GDM1 (cell line): ENCODE measurements at regions not wholly inside any gene's neighbourhood (a gene's known extent, or its start where the extent isn't known, plus 50 kb on each side); places are given as distances from the start of the nearest gene placed in this dataset.

Experiments used
- DNase-seq: peaks from one replicate; lab custom pipeline; 2025; lab: John Stamatoyannopoulos, UW

DNA sequence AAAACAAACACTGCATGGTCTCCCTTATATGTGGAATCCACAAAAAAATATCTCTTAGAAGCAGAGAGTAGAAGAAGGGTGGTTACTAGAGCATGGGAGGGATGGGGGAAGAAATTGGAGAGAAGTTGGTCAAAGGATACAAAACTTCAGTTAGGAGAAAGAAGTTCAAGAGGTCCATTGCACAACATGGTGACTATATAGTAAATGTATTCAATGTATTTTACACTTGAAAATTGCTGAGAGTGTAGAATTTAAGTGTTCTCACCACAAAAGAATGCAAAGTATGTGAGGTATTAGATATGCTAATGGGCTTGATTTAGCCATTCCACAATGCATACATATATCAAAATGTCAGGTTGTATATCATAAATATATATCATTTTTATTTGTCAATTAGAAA, 232.0 kb upstream of the CELF2 start:
- no peak for DNase-seq

DNA sequence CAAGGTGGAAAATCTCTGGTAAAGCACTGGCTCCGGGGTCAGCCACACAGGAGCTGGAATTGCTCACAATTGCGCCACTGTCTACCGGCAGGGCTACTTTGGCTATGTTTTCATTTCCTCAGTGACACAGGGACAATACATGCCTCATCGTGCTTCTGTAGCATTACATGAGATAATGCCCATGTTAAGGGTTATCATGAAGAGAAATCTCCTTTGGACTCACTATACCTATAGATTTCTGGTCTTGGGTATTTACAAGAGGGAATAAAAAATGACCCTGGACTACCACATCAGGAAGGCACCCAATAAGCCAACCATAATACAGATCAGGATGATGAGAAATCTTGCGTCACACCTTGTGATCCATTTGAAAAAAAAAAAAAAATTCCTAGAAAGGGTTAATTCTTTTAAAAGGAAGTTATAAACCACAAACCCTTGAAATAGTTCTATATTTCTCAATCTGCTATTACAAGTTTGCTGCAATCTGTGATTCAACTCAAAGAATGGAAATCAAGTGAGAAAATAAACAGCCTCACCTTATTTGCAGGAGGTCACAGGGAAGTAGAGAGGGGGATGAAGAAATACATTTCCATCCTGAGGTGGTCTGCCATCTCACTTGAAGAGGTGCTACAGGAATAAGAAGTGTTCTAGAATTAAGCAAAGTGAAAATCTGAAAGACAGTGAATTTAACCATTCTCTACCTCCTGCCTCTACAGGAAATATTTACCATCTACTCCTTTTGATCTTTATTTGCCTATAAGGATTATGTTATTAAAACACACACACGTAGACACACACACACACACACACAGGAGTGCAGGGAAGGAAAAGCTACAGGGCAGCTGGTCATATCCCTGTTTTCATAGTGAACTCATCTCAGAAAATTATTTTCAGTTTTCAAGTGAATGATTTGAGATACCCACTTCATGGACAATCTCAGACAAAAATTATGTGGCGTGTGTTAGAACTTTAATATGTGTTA, 231.3 kb upstream of the CELF2 start:
- DNase-seq = no peak

DNA sequence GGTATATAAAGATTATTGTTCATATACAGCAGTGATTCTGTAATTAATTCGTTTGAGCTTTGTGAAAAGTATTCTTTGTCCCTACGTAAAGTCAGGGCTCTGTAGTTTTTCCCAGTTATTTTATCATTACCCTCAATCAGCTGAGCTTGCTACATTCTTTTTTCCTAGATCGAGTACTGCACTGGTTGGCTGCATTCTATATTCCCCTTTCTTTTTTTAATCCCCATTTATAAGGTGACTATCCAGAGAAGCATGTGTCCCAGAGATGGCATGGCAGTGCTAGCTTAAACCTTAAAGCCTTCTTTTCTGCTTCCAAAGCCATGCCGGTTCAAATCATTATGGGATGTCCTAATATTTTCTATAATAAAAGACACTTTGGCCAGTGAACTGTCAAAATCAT, 230.1 kb upstream of the CELF2 start:
- DNase-seq = no peak

DNA sequence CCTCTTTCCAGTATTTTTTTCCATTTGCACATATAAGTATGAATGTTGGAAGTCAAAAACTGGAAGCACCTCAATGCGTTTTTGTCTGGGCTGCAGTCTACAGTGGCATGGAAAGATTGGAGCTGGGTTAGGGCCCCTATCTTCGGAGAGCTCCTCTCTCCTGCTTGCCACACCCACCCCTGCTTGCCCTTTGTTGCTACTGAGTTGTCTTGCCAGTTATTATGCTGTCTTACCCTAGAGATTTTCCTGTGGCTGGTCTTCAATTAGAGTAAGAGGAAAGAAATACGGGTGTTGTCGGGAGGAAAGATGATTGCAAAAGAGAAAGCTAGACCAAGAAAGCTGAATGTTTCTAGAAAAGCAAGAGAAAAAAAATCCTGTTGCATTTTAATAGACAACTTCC, 228.9 kb upstream of the CELF2 start:
- no peak for DNase-seq

DNA sequence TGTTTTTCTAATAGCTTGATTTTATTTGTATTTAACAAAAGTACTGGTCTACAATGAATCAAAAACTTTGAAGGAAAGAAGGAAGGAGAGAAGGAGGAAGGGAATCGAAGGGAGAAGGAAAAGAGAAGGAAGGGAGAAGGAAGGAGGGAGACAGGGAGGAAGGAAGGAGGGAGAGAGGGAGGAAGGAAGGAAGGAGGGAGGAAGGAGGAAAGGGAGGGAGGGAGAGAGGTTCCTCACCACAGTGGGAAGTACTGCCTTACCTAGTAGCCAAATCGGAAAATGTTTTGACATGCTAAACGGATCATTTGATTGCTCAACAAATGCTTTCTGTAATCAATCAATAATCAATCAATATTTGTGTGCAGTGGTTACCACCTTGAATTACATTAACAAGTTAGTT, 225.8 kb upstream of the CELF2 start:
- no peak for DNase-seq

DNA sequence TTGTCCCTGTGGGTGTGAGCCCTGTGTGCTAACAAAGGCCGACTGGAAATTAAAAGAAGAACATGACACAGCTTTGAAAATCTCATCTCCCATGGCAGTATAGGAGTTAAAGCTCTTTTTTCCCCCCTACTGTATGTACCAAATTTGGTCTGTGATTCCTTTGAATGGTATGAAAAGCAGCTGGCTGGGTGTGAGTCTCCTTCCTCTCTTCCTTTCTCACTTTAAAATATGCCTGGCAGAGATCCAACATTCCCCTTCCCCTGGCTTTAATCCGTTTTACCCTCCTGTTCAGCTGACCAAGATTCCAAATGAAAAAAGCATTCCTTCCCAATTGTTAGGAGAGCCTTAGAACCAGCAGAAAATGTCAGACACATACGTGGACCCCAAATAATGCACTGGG, 225.0 kb upstream of the CELF2 start:
- no peak for DNase-seq

DNA sequence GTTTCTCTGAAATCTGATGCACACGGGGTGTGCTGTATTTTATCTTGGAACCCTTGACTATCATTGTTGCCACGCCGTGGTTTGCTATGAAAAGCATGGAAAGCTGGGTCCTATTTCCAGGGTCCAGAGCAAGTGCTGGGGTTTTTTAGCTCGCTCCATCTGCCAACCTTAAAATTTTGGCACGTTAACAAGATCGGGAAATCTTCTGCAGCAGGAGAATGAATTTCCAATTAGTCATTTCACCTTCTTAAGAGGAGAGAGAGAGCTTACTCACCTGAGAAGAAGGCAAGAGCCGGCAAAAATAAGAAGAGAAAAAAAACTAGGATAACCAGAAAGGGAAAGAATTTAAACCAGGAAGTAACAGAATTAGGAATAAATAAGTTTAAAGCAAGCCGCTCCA, 223.6 kb upstream of the CELF2 start:
- DNase-seq = no peak

DNA sequence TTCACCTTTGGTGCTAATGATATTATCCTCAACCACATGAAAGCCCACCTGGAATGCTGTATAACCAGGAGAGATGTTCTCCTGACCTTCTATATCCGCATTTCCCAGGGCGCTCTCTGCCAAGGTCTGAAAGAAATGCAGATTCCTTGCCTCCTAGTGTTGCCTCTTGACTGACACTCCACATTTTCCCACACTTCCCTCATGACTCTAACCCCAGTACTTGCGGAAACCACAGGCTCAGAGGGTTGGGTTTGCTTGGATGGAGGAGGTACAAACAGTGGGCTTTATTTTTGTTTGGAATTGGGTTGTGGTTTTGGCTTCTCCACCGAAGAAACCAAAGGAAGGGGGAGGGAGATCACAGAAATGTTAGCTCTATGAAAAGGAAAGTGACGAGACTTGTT, 222.9 kb upstream of the CELF2 start:
- DNase-seq = no peak

DNA sequence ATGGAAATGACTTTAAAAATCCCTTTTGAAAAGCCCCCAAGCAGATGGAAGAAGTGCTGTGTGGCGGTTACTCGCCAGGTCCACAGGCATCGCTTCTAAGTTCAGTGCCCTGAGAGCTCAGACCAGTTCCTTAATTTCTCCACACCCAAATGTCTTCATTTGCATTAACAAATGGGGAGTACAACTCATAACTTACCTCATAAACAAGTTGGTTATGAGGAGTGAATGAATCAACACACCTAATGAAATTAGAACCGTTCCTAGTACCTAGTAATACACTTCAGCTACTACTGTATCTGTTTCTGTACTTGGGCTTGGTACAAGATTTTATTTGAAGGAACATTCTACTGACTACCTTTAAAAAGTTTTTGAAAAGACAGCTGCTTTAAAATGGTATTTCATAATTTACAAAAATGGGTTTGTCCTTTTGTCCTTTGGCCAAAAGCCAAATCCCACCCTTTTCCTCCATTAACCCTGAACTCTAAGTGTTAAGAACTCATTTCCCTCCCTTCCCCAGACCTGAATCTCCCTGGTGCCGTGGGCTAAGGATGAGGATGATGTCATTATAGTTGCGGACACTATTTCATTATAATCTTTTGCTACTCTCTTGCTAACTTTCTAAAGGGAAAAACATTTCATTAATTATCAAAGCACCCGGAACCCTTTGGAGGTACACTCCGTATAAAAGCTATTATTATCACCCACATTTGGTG, 221.5 kb upstream of the CELF2 start:
- DNase-seq = no peak

DNA sequence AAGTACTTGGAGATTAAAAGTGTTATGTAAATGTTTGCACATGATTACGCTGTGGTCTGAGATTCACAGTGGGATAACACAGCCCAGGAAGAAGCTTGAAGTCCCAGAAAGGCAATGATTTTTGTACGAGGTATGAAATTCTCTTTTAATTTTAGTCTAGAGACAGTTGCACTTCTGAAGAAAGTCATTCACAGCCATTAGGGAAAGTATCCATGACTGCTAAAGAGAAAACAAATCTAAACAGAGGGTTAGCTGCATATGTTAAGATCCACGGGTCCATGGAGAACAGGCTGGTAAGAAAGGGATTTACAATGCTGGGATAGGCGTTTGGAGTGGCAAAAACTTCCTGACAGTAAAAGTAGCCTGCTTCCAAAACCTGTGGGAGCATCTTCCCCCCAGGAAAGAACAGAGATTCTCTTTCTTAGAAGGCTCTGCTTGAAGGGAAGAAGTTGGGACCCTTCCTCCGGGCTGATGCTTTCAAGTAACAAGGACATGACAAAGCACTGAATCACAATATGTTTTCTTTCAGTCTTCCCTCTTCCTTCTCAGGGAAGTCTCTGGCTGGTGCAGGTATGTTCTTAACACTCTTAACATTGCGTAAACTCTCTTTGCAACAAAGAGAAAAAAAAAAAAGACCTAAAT, 220.8 kb upstream of the CELF2 start:
- no peak for DNase-seq

DNA sequence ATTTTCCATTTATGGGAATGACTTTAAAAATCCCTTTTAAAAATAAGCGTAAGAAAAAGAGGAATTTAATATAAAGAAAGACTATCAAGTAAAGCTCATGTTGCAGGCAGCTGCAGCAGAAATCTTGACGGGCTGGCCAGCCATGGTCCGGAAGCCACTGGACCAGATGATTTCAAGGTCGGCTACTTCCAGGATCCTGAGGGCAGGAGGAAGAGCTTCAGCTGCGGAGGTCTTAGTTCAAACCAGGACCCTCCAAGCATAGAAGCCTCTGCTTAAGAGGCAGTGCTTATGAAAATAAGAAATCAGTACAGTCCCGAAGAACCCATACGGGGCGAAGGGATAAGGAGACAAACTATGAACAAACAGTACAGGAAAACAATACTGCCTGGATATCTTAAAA, 220.2 kb upstream of the CELF2 start:
- DNase-seq = no peak

DNA sequence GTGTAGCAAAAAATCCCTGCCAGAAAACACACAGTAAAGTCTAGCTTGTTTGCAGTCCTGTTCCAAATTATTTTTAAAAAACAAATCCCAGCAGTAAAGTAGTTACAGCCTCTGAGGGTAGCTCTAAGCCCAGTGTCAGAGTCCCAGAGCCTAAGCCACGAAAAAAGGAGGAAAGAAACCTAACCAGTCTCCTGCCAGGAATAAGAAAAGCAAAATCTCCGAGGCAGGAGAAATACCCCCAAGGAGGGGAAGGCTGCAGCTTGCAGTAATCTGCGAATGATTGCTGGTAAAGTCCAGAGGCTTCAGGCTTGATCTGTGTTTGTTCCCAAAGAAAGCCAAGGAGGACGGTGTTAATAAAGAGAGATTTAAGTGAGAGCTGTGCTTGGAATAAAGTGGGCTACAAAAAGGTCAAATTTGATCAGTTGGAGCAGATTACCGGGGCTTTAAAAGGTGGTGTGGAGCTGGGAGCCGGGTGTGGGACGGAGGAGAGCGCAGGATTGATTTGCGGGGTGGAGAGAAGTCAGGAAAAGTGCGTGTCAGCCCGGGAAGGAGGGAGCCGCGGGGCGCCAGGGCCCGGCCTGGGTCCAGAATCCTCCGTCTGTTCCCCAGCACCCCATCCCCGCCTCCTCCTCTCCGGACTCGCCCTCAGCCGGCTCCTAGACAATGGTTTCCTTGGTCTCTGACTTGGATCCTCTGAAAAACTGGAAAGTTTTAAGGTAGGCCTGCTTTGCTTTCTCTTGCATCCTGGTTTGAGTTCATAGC, 219.4 kb upstream of the CELF2 start:
- DNase-seq = no peak

DNA sequence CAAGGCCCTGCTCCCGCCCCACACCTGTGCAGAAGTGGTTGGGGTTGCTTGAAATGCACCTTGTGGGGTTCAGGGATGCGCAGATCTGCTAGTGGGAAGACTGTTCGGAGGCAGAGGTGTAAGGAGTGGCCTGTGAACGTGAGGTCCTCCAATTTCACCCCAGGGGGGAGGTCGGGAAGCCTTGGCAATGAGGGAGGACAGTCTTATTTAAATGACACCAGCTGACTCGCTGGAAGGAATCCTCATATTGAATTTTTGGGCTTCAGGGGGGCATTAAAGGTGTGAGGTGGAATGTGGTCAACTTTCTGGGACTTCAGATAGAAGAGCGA, 218.8 kb upstream of the CELF2 start:
- DNase-seq = no peak

DNA sequence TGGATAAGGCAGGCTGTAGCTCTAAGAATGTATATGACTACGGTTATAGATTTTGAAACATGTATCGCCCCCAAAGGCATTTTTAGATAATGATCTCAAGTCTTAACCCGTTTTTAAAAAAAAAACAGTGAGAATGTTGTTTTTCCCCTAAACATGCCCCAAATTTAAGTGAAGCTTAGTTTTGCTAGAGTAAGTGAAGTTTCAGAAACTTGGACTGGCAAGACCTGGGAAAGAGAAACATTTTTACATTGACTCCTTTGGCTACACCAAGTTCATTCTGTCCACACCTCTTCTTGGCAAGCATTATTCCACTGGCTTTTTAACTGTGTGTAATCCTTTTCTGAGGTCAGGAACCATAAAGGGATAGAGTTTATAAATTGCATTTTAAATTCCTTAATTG, 216.7 kb upstream of the CELF2 start:
- DNase-seq = no peak

DNA sequence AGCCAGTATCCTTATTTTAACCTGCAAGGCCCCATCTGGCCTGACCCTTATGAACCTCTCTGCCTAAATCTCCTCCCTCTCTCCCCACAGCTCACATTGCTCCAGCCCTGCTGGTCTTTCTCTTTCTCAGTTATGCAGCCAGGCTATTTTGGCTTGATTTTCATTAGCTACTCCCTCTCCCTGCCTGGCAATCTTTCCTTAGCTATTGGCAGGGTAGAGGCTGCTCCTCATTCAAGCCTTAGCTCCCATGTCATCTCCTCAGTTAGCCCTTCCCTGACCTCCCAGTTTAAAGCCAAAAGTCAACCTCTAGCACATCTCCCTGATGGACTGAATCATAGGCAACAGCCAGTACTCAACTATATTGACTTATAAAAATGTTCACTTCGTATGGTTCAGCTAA, 214.4 kb upstream of the CELF2 start:
- DNase-seq = no peak

DNA sequence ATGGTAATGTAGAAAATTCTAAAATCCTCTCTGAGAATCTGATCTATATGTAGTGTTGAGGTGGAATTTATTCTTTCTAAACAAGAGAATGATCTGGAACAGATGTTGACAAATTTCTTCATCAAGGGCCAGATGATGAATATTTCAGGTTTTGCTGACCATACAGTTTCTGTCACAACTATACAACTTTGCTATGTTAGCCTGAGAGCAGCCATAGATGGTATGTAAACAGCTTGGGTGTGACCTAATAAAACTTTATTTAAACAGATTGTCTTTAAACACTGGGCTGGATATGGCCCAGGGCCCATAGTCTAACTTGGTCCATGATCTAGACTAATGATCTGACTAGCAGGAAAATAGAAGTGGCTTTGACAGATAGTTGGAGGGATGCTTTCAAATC, 213.6 kb upstream of the CELF2 start:
- DNase-seq = no peak

DNA sequence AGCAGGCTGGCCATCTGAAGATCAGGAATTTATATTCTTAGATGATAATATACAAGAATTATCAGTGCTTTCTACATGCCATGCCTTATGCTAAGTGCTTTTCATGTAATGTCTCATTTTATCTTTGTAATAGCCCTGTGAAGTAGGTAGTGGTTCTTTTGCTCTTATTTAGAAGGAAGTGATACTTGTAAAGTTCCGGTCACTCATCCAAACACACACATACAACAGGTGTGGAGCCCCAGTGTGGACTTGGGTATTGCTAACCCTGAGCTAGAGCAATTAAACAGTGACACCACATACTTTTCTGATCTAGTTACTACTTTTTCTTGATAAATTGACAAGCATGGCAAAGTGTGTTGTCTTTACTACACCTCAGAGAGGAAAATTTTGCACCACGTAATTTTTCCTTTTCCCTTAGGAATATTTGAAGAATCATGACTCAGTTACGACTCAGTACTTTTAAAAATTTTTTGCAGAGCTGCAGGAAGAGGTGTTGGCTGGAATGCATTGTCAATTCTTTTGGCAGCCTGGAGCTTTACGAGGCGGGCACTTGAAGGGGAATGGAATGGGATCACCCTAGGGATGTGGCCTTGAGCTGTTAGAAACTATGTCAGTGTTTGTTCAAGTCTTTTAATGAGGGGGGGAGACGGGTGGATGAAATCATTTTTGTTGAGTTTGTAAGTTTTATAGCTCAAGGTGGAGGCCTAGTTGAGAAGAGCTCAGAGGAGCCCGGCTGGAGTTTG, 212.5 kb upstream of the CELF2 start:
- no peak for DNase-seq

DNA sequence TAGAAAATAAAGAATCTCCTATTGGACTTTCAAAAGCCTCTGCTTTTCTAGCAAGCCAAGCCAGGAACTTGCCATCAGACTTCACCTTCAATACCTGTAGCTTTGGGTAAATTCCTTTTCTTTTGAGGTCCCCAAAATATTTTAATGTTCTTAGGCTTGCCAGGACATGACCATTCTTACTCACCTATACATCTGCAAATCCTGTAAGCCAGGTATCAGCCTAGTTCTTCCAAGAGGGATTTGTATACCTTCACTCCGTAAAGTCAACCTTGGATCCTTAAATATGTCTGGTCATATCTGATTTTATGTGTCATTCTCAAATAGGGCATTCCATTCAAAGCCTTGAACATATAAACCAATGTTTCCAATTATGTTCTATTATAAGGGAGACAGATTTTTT, 210.6 kb upstream of the CELF2 start:
- DNase-seq = no peak

DNA sequence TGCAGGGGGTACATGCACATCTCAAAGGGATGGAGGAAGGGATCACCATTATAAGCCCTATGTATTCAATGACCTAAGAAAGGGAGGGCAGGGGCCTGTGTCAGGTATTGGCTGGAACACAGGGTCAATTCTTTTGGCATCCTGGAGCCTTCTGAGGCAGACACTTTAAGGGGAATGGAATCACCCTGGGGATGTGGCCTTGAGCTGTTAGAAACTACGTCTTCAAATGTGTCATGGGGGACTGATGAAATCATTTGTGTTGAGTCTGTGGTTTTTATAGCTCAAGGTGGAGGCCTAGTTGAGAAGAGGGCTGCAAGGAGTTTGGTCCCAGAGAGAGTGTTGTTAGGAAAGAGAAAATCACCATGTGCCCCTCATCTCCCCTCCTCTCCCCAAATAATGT, 206.1 kb upstream of the CELF2 start:
- DNase-seq = no peak

DNA sequence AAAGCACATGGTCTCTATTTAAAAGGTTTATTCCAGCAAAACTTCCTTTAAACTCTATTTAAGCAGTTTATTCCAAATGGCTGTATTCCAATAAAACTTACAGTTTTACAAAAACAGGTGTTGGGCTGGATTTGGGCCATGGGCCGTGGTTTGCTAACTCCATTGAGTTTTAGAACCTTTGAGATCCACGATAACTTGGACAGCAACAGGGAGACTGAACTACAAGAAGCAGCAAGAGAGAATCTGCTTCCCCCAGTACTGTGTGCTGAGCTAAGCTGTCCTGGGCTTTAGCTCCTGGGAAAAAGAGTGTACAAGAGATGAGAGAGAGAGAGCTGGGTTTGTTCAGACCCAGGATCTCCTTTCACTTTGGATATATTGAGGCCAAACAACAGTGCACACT, 204.0 kb upstream of the CELF2 start:
- DNase-seq = no peak

DNA sequence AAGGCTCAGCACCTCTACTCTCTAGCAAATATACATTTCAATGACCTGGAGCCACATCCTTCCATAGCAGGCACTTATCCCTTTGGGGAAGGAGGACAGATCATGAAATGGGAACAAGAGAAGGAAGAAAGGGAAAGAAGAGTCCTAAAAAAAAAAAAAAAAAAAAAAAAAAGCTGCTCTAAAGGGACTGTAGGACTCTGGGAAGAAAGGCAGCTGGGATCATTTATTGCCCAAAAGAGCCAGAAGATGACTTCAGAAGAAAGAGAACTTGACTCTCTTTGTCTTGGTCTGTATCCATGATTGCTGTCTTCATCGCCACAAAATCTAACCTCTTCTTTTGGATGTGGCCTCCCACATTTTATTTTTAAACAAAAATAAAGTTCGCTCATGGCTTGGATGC, 203.6 kb upstream of the CELF2 start:
- no peak for DNase-seq

DNA sequence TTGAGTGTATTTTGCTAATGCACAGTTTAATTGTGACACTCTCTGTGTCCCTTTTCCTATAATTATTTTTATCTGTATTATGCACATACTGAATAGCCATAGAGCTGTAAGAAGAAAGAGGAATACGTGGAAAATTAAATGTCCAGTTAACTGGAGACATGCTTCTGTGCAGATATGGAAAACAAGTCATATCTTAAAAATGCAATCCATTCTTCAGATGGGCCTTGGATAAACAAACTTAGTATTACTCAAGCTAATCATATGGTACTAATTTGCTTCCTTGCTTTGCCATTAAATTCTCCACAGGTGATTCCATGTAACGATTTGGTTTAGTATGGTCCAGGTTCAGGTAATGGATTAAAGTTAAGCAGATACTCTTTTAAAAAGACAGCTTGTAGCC, 201.2 kb upstream of the CELF2 start:
- DNase-seq = no peak
